ENCODE measurements at regions not wholly inside any gene's neighbourhood (a gene's known extent, or its start where the extent isn't known, plus 50 kb on each side); places are given as distances from the start of the nearest gene placed in this dataset.
A peak's percentile ranks its signal among the peaks of the same experiment; 100 is the strongest.
"Not testable (repeated sequence)": the region's sequence is repeated elsewhere in the genome, so short reads cannot be mapped to it uniquely, and the experiment has no call there.

- Histone ChIP-seq H3K4me3 (no peak overlapping the region), H3K9me3 (no peaks in the 10 kb centered on the region), H3K36me3 (no peaks in the 10 kb centered on the region), H3K27me3 (no peaks in the 10 kb centered on the region), H3K4me1 (peaks cover 0 to 16% (median 12%) of the 10 kb centered on the region in 4 donors), H3K27ac (peak overlapping the region in 1 of 4 donors; percentile 15)
- DNase-seq = no peak
- no peak for TF ChIP-seq POLR2AphosphoS5 (IDR thresholded peaks at IDR 0.05)
- TF ChIP-seq EP300 (IDR thresholded peaks at IDR 0.05) = no peak
- TF ChIP-seq CTCF (IDR thresholded peaks at IDR 0.05) = no peak
- TF ChIP-seq POLR2A (IDR thresholded peaks at IDR 0.05) = no peak
- WGBS, 2 donors = 54 to 65% methylated on average over 15 of the region's 15 CpGs
- intact Hi-C loops (cut with DNase I) = no loop called here
Observed at GRCh38 chr9:129432297-129433154, 188.4 kb downstream of the C9orf50 start.

- no peak overlapping the region for H3K4me3 ChIP-seq
- intact Hi-C loops (cut with DNase I) = no loop called here
- no peaks in the 10 kb centered on the region for H3K36me3 ChIP-seq
- 88 to 91% methylated on average over 18 of the region's 18 CpGs for WGBS, 2 donors
- TF ChIP-seq POLR2AphosphoS5 (IDR thresholded peaks at IDR 0.05) = no peak
- TF ChIP-seq CTCF (IDR thresholded peaks at IDR 0.05) = no peak
- no peak for TF ChIP-seq POLR2A (IDR thresholded peaks at IDR 0.05)
- no peak for TF ChIP-seq EP300 (IDR thresholded peaks at IDR 0.05)
- no peaks in the 10 kb centered on the region for H3K27me3 ChIP-seq
- peaks cover 0 to 4% (median under 1%) of the 10 kb centered on the region in 4 donors for H3K4me1 ChIP-seq
- DNase-seq = no peak
- no peak overlapping the region for H3K27ac ChIP-seq
- H3K9me3 ChIP-seq = no peaks in the 10 kb centered on the region
Observed at GRCh38 chr9:129430940-129431643, 189.8 kb downstream of the C9orf50 start.

GRCh38 chr9:129428864-129429577 is 191.9 kb downstream of the C9orf50 start:
- 82 to 89% methylated on average over 9 of the region's 9 CpGs for WGBS, 2 donors
- Histone ChIP-seq H3K4me1 (peaks cover 0 to 4% (median 0%) of the 10 kb centered on the region in 4 donors), H3K27me3 (no peaks in the 10 kb centered on the region), H3K27ac (no peak overlapping the region), H3K9me3 (no peaks in the 10 kb centered on the region), H3K4me3 (no peak overlapping the region), H3K36me3 (no peaks in the 10 kb centered on the region)
- TF ChIP-seq CTCF (IDR thresholded peaks at IDR 0.05) (no peak), POLR2A (IDR thresholded peaks at IDR 0.05) (no peak), POLR2AphosphoS5 (IDR thresholded peaks at IDR 0.05) (no peak), EP300 (IDR thresholded peaks at IDR 0.05) (no peak)
- no peak for DNase-seq
- intact Hi-C loops (cut with DNase I) = no loop called here

- Histone ChIP-seq H3K4me1 (peaks cover 0 to 4% (median 0%) of the 10 kb centered on the region in 4 donors), H3K27me3 (no peaks in the 10 kb centered on the region), H3K4me3 (no peak overlapping the region), H3K9me3 (no peaks in the 10 kb centered on the region), H3K27ac (no peak overlapping the region), H3K36me3 (no peaks in the 10 kb centered on the region)
- intact Hi-C loops (cut with DNase I) = no loop called here
- no peak for TF ChIP-seq POLR2A (IDR thresholded peaks at IDR 0.05)
- no peak for TF ChIP-seq POLR2AphosphoS5 (IDR thresholded peaks at IDR 0.05)
- TF ChIP-seq CTCF (IDR thresholded peaks at IDR 0.05) = no peak
- TF ChIP-seq EP300 (IDR thresholded peaks at IDR 0.05) = no peak
- 79 to 80% methylated on average over 9 of the region's 9 CpGs for WGBS, 2 donors
- DNase-seq = no peak
Observed at GRCh38 chr9:129427149-129427548, 193.8 kb downstream of the C9orf50 start.

GRCh38 chr9:129423755-129424154 is 197.1 kb downstream of the C9orf50 start:
- H3K4me3 ChIP-seq; H3K27ac ChIP-seq; DNase-seq; intact Hi-C loops (cut with DNase I); H3K4me1 ChIP-seq; H3K36me3 ChIP-seq; H3K9me3 ChIP-seq; H3K27me3 ChIP-seq: not testable (repeated sequence)
- 90 to 93% methylated on average over 8 of the region's 8 CpGs for WGBS, 2 donors
